GM23338 (cell line): ENCODE measurements at regions not wholly inside any gene's neighbourhood (a gene's known extent, or its start where the extent isn't known, plus 50 kb on each side); places are given as distances from the start of the nearest gene placed in this dataset.

ENCODE experiments used
- ATAC-seq: fragments of 200-7000 bp; cut with Tn5 transposase; 3 replicates; pipeline ENCODE4 v1.9.1; 2020
- DNase-seq: peaks from one replicate; pipeline ENCODE4 v3.0.0-alpha.2; 2015; ENCODE audit warnings: low spot score
- H2AFZ ChIP-seq: fragments of 200-600 bp; sonication (generic); 2 replicates; pipeline ENCODE4 v1.8.0; 2016; ENCODE audit warnings: antibody characterized with exemption, mild to moderate bottlenecking, moderate library complexity
- H3F3A ChIP-seq: fragments of 200-600 bp; sonication (generic); replicated peaks from 2 replicates; pipeline ENCODE4 v1.8.0; 2017; ENCODE audit warnings: antibody characterized with exemption, mixed run types, low read depth
- H3K27ac ChIP-seq: fragments of 200-600 bp; sonication (generic); 2 replicates; pipeline ENCODE4 v1.6.1; 2016; ENCODE audit warnings: low read depth
- H3K27me3 ChIP-seq: fragments of 200-600 bp; sonication (generic); 2 replicates; pipeline ENCODE4 v1.8.0; 2016; ENCODE audit warnings: mild to moderate bottlenecking, mixed run types, moderate library complexity; ENCODE audit not compliant: insufficient read depth
- H3K36me3 ChIP-seq: fragments of 200-600 bp; sonication (generic); 2 replicates; pipeline ENCODE4 v1.8.0; 2016; ENCODE audit warnings: mild to moderate bottlenecking; ENCODE audit not compliant: insufficient read depth
- H3K4me1 ChIP-seq: fragments of 200-600 bp; sonication (generic); 2 replicates; pipeline ENCODE4 v1.8.0; 2016; ENCODE audit warnings: mild to moderate bottlenecking, moderate library complexity; ENCODE audit not compliant: insufficient read depth
- H3K4me2 ChIP-seq: fragments of 200-600 bp; sonication (generic); 2 replicates; pipeline ENCODE4 v1.7.1; 2017; ENCODE audit warnings: mixed run types
- H3K4me3 ChIP-seq: fragments of 200-600 bp; sonication (generic); 2 replicates; pipeline ENCODE4 v1.6.1; 2016; ENCODE audit warnings: mixed run types
- H3K79me2 ChIP-seq: fragments of 200-600 bp; sonication (generic); replicated peaks from 2 replicates; pipeline ENCODE4 v1.8.0; 2017; ENCODE audit warnings: mild to moderate bottlenecking; ENCODE audit not compliant: insufficient read depth
- H3K9me2 ChIP-seq: fragments of 200-600 bp; sonication (generic); 2 replicates; pipeline ENCODE4 v1.8.0; 2017; ENCODE audit not compliant: insufficient read depth
- H4K20me1 ChIP-seq: fragments of 200-600 bp; sonication (generic); replicated peaks from 2 replicates; pipeline ENCODE4 v1.8.0; 2017; ENCODE audit warnings: mild to moderate bottlenecking; ENCODE audit not compliant: insufficient read depth
- H3K27ac Mint-ChIP-seq: 2 replicates; pipeline ENCODE4 v1.8.0; 2020; ENCODE audit warnings: inconsistent platforms, mild to moderate bottlenecking, moderate library complexity, mixed read lengths
- H3K27me3 Mint-ChIP-seq: 3 replicates; pipeline ENCODE4 v1.8.0; 2022; ENCODE audit warnings: low read depth, mild to moderate bottlenecking, moderate library complexity, mixed read lengths, inconsistent platforms; ENCODE audit not compliant: insufficient read depth, poor library complexity
- H3K36me3 Mint-ChIP-seq: 3 replicates; pipeline ENCODE4 v1.8.0; 2021; ENCODE audit warnings: low read depth, mild to moderate bottlenecking, inconsistent platforms, moderate library complexity, mixed read lengths
- H3K4me1 Mint-ChIP-seq: 3 replicates; pipeline ENCODE4 v1.8.0; 2020; ENCODE audit warnings: mild to moderate bottlenecking, inconsistent platforms, mixed read lengths
- H3K4me3 Mint-ChIP-seq: 3 replicates; pipeline ENCODE4 v1.8.0; 2021; ENCODE audit warnings: moderate library complexity, mild to moderate bottlenecking, inconsistent platforms, mixed read lengths
- H3K9me3 Mint-ChIP-seq: 3 replicates; pipeline ENCODE4 v1.8.0; 2020; ENCODE audit warnings: moderate library complexity, mild to moderate bottlenecking, inconsistent platforms, mixed read lengths
- CTCF ChIP-seq, 2 experiments: fragments of 200-600 bp in 1 of 2; sonication (generic) in 1 of 2; conservative IDR thresholded peaks; 2 replicates each; pipeline versions ENCODE4 v1.5.1 to v1.6.1; 2016 to 2017; ENCODE audit warnings: antibody characterized with exemption in 2 of 2, low read depth in 2 of 2, mild to moderate bottlenecking in 2 of 2, moderate library complexity in 1 of 2
- ETS1 ChIP-seq: IDR thresholded peaks from 2 replicates; pipeline ENCODE4 v1.6.1; 2016; ENCODE audit warnings: antibody characterized with exemption
- EZH2 ChIP-seq: fragments of 200-600 bp; sonication (generic); IDR thresholded peaks from one replicate; pipeline ENCODE4 v1.8.0; 2017; ENCODE audit warnings: antibody characterized with exemption, mild to moderate bottlenecking, low read depth; ENCODE audit not compliant: unreplicated experiment
- EZH2phosphoT487 ChIP-seq: fragments of 200-600 bp; sonication (generic); IDR thresholded peaks from one replicate; pipeline ENCODE4 v1.8.1; 2018; ENCODE audit warnings: antibody characterized with exemption; ENCODE audit not compliant: unreplicated experiment
- NANOG ChIP-seq: IDR thresholded peaks from 2 replicates; pipeline ENCODE4 v1.6.1; 2016; ENCODE audit warnings: antibody characterized with exemption, borderline replicate concordance
- POLR2AphosphoS5 ChIP-seq: IDR thresholded peaks from 2 replicates; pipeline ENCODE4 v1.6.1; 2016; ENCODE audit warnings: antibody characterized with exemption, low read depth
- REST ChIP-seq: IDR thresholded peaks from one replicate; pipeline ENCODE4 v1.6.1; 2018; ENCODE audit warnings: antibody characterized with exemption; ENCODE audit not compliant: unreplicated experiment
- STAT1 ChIP-seq: IDR thresholded peaks from one replicate; pipeline ENCODE4 v1.6.1; 2016; ENCODE audit warnings: antibody characterized with exemption; ENCODE audit not compliant: unreplicated experiment
- ZNF331 ChIP-seq: fragments of 250-450 bp; sonication (Bioruptor Pico); IDR thresholded peaks from 2 replicates; pipeline ENCODE4 v1.5.0; 2020; ENCODE audit warnings: low read depth, mild to moderate bottlenecking, moderate library complexity
- ZNF462 ChIP-seq: fragments of 250-450 bp; sonication (Bioruptor Pico); IDR thresholded peaks from 2 replicates; pipeline ENCODE4 v1.5.0; 2020; ENCODE audit warnings: mild to moderate bottlenecking, moderate library complexity

GRCh38 chr6:22637782-22638181 is 68.4 kb downstream of the HDGFL1 start (continued):
- TF ChIP-seq ZNF462 (CRISPR knock-in tag) (no peak), ZNF331 (no peak), NANOG (no peak), ETS1 (no peak)

GRCh38 chr6:22638320-22638719 is 69.0 kb downstream of the HDGFL1 start:
- DNase-seq = no peak
- H2AFZ ChIP-seq = no peak overlapping the region
- no peak overlapping the region for H3K27ac Mint-ChIP-seq

More at GRCh38 chr6:22638320-22638719, 69.0 kb downstream of the HDGFL1 start:
- no peaks in the 10 kb centered on the region for H3K4me1 ChIP-seq
- no peaks in the 10 kb centered on the region for H3K36me3 ChIP-seq
- Mint-ChIP-seq H3K27me3 (no peaks in the 10 kb centered on the region), H3K4me1 (no peaks in the 10 kb centered on the region), H3K9me3 (no peaks in the 10 kb centered on the region), H3K4me3 (no peak overlapping the region), H3K36me3 (no peaks in the 10 kb centered on the region)
- ATAC-seq = no peak
- H3K4me2 ChIP-seq = no peak overlapping the region
- H3K27me3 ChIP-seq = no peaks in the 10 kb centered on the region
- no peak overlapping the region for H3K27ac ChIP-seq
- H3K79me2 ChIP-seq = no peaks in the 10 kb centered on the region
- no peaks in the 10 kb centered on the region for H4K20me1 ChIP-seq
- H3F3A ChIP-seq = no peaks in the 10 kb centered on the region
- H3K9me2 ChIP-seq = peaks cover 8% of the 10 kb centered on the region; the same call in 1 of the 2 replicates
- TF ChIP-seq EZH2phosphoT487 (no peak), CTCF (conservative IDR thresholded peaks at IDR 0.05; ENCODE audit: low read depth in 2 of 2) (no peak), ZNF331 (no peak), ETS1 (no peak), EZH2 (no peak), POLR2AphosphoS5 (no peak), REST (no peak), STAT1 (no peak)
- no peak overlapping the region for H3K4me3 ChIP-seq
